HCT116 (cell line): ENCODE measurements at regions not wholly inside any gene's neighbourhood (a gene's known extent, or its start where the extent isn't known, plus 50 kb on each side); places are given as distances from the start of the nearest gene placed in this dataset.

Source experiments
- CTCF ChIP-seq, 3 experiments: fragments of 200-600 bp in 1 of 3; sonication (generic) in 1 of 3; IDR thresholded peaks in 2 of 3; conservative IDR thresholded peaks in 1 of 3; 2 replicates each; pipeline ENCODE4 v1.5.1; 2012 to 2017; ENCODE audit warnings: low read depth in 2 of 3, low read length in 2 of 3, antibody characterized with exemption in 1 of 3, borderline replicate concordance in 1 of 3, control low read depth in 1 of 3, mild to moderate bottlenecking in 1 of 3, mixed read lengths in 1 of 3, mixed run types in 1 of 3, moderate library complexity in 1 of 3; ENCODE audit not compliant: insufficient read depth in 1 of 3
- MAX ChIP-seq: IDR thresholded peaks from 2 replicates; pipeline ENCODE4 v1.6.1; 2012
- REST ChIP-seq: IDR thresholded peaks from 2 replicates; pipeline ENCODE4 v1.6.1; 2012; ENCODE audit warnings: low read depth
- SIN3A ChIP-seq: IDR thresholded peaks from 2 replicates; pipeline ENCODE4 v1.6.1; 2012; ENCODE audit warnings: low read depth
- SRF ChIP-seq: IDR thresholded peaks from 2 replicates; pipeline ENCODE4 v1.6.1; 2012; ENCODE audit warnings: low read depth
- TCF7L2 ChIP-seq: IDR thresholded peaks from 2 replicates; pipeline ENCODE4 v1.7.0; 2011; ENCODE audit warnings: borderline replicate concordance, inconsistent platforms; ENCODE audit not compliant: insufficient read depth, insufficient read length; ENCODE audit errors: extremely low read depth
- ZNF274 ChIP-seq: fragments of 200-500 bp; sonication (Bioruptor generic); IDR thresholded peaks from 2 replicates; pipeline ENCODE4 v1.6.1; 2014; ENCODE audit warnings: mild to moderate bottlenecking, low read depth, low read length, inconsistent platforms

GRCh38 chr3:177647876-177648275 lies 450.6 kb upstream of the TBL1XR1 start:
- TF ChIP-seq SIN3A = no peak
- no peak for TF ChIP-seq CTCF (IDR thresholded peaks at IDR 0.05 in 2 of 3, conservative IDR thresholded peaks at IDR 0.05 in 1 of 3; ENCODE audit: borderline replicate concordance in 1 of 3, insufficient read depth in 1 of 3, low read depth in 2 of 3, low read length in 2 of 3)
- TF ChIP-seq MAX = no peak
- no peak for TF ChIP-seq ZNF274
- TF ChIP-seq TCF7L2 = no peak
- no peak for TF ChIP-seq REST
- no peak for TF ChIP-seq SRF
